ENCODE measurements at regions not wholly inside any gene's neighbourhood (a gene's known extent, or its start where the extent isn't known, plus 50 kb on each side); places are given as distances from the start of the nearest gene placed in this dataset.

DNA sequence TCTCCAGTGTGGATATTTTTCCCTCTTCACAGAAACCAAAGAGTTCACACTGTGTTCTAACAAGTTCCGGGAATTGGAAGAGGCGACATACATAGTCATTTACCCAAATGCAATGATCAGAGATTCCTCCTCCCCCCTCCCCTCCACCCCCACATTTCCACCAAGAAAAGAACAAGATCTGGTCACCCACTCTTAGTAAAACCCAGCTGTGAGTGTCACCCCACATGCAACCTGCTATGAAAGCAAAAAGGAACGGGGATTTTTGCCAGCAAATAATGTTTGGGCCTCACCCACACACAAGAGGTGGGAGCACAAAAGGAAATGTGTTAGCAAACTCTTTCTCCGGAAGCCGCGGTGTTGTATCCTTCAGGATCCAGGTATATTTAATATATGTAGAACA is 745.0 kb upstream of the AUTS2 start:
- Histone ChIP-seq H3K23ac (ENCODE audit: insufficient read length) (no peak overlapping the region), H3K4me3 (ENCODE audit: extremely low read depth in 1 of 4, insufficient read depth in 2 of 4, low read depth in 3 of 4, low read length in 4 of 4) (no peak overlapping the region), H3K79me1 (ENCODE audit: low read depth, low read length) (no peaks in the 10 kb centered on the region), H4K8ac (ENCODE audit: extremely low read depth, insufficient read depth, low read length) (no peak overlapping the region), H3K4me1 (replicated peaks in 1 of 4; ENCODE audit: control insufficient read depth in 3 of 4, insufficient read depth in 4 of 4, low read length in 3 of 4) (no peaks in the 10 kb centered on the region), H3K18ac (ENCODE audit: extremely low read depth, low read length) (no peak overlapping the region), H4K20me1 (replicated peaks in 1 of 2; ENCODE audit: control insufficient read depth in 1 of 2, insufficient read depth in 2 of 2, low read length in 2 of 2) (no peaks in the 10 kb centered on the region), H2AFZ (ENCODE audit: low read length) (no peak overlapping the region), H2BK15ac (ENCODE audit: low read length) (no peak overlapping the region), H3K36me3 (ENCODE audit: control insufficient read depth in 2 of 4, insufficient read depth in 4 of 4, low read length in 3 of 4) (no peaks in the 10 kb centered on the region), H2BK12ac (ENCODE audit: low read depth, low read length) (no peak overlapping the region), H3K14ac (ENCODE audit: insufficient read length) (no peak overlapping the region), H2BK20ac (ENCODE audit: low read length) (no peak overlapping the region), H3K56ac (replicated peaks; ENCODE audit: insufficient read length, low read depth, low read length) (no peak overlapping the region), H3K79me2 (ENCODE audit: control insufficient read depth in 1 of 2, insufficient read depth in 2 of 2, low read length in 2 of 2) (no peaks in the 10 kb centered on the region), H3K27ac (ENCODE audit: low read depth, low read length) (no peak overlapping the region), H2BK5ac (ENCODE audit: low read depth, low read length) (no peak overlapping the region), H3K4me2 (ENCODE audit: insufficient read depth in 1 of 2, low read depth in 2 of 2, low read length in 2 of 2) (no peak overlapping the region), H4K91ac (replicated peaks; ENCODE audit: insufficient read length, low read length) (no peak overlapping the region), H4K5ac (ENCODE audit: insufficient read length, low read depth, low read length) (no peak overlapping the region), H2AK5ac (ENCODE audit: low read depth, low read length) (no peak overlapping the region), H3K9ac (replicated peaks in 1 of 4; ENCODE audit: extremely low read depth in 1 of 4, low read depth in 3 of 4, low read length in 3 of 4) (no peak overlapping the region), H3K9me3 (ENCODE audit: insufficient read depth in 2 of 2, low read depth in 1 of 2, low read length in 1 of 2) (peaks cover 0 to 2% of the 10 kb centered on the region in 2 experiments; a peak in 1 of 4 replicates), H2BK120ac (replicated peaks; ENCODE audit: low read depth, low read length) (no peak overlapping the region), H3K23me2 (ENCODE audit: low read depth, low read length) (no peaks in the 10 kb centered on the region; the same call in 1 of the 2 replicates), H3K27me3 (replicated peaks in 1 of 4; ENCODE audit: control insufficient read depth in 3 of 4, extremely low read depth in 1 of 4, insufficient read depth in 3 of 4, low read length in 3 of 4) (no peaks in the 10 kb centered on the region), H3K4ac (replicated peaks; ENCODE audit: insufficient read length, low read depth, low read length) (no peak overlapping the region)
- CTCF ChIA-PET (ENCODE audit: partially characterized antibody), result interaction anchor here (0.6 kb wide), 1 partner anchor 45 kb away, joined by 3 read pairs; no protein-coding TSS in a partner anchor
- POLR2A ChIA-PET (ENCODE audit: partially characterized antibody), result no interaction called here
- FAIRE-seq (no peak), DNase-seq (ENCODE audit: low read depth in 1 of 2, low spot score in 2 of 2) (no peak)
- WGBS, 2 experiments (ENCODE audit: extremely low coverage in 1 of 2, insufficient coverage in 1 of 2, insufficient read length in 1 of 2, insufficient replicate concordance in 2 of 2, low coverage in 1 of 2, low lambda C conversion rate in 2 of 2, missing lambda C conversion rate in 1 of 2), result 87% methylated on average over 6 of the region's 6 CpGs; no CpG with 5 or more reads in 1 of the 2 experiments
- TF ChIP-seq SAP30 (IDR thresholded peaks at IDR 0.05; ENCODE audit: insufficient read depth, insufficient replicate concordance, low read length) (no peak), SRF (IDR thresholded peaks at IDR 0.05; ENCODE audit: low read depth, low read length) (no peak), TEAD4 (IDR thresholded peaks at IDR 0.05; ENCODE audit: low read depth, low read length) (no peak), RFX5 (IDR thresholded peaks at IDR 0.05; ENCODE audit: borderline replicate concordance, low read depth, low read length) (no peak), JUN (IDR thresholded peaks at IDR 0.05; ENCODE audit: low read depth, low read length) (no peak), CBX5 (IDR thresholded peaks at IDR 0.05; ENCODE audit: low read depth, low read length) (no peak), GTF2F1 (IDR thresholded peaks at IDR 0.05; ENCODE audit: borderline replicate concordance, low read depth, low read length) (no peak), GABPA (IDR thresholded peaks at IDR 0.05; ENCODE audit: borderline replicate concordance, insufficient read depth, low read length) (no peak), SP4 (IDR thresholded peaks at IDR 0.05; ENCODE audit: low read length) (no peak)
- TF ChIP-seq, protein P1, sequence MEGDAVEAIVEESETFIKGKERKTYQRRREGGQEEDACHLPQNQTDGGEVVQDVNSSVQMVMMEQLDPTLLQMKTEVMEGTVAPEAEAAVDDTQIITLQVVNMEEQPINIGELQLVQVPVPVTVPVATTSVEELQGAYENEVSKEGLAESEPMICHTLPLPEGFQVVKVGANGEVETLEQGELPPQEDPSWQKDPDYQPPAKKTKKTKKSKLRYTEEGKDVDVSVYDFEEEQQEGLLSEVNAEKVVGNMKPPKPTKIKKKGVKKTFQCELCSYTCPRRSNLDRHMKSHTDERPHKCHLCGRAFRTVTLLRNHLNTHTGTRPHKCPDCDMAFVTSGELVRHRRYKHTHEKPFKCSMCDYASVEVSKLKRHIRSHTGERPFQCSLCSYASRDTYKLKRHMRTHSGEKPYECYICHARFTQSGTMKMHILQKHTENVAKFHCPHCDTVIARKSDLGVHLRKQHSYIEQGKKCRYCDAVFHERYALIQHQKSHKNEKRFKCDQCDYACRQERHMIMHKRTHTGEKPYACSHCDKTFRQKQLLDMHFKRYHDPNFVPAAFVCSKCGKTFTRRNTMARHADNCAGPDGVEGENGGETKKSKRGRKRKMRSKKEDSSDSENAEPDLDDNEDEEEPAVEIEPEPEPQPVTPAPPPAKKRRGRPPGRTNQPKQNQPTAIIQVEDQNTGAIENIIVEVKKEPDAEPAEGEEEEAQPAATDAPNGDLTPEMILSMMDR (IDR thresholded peaks at IDR 0.05; ENCODE audit: control extremely low read depth in 1 of 3, insufficient read depth in 1 of 3, low read depth in 1 of 3, low read length in 3 of 3), result no peak

All from H1 (cell line).